ENCODE measurements at regions not wholly inside any gene's neighbourhood (a gene's known extent, or its start where the extent isn't known, plus 50 kb on each side); places are given as distances from the start of the nearest gene placed in this dataset.

GRCh38 chr18:39396168-39396567, 1830.6 kb upstream of the CELF4 start:
- Histone ChIP-seq H3K4me3 (ENCODE audit: low read length) (no peak overlapping the region), H3K27ac (ENCODE audit: low read length) (no peak overlapping the region), H3K9me3 (ENCODE audit: control insufficient read depth, low read length) (no peaks in the 10 kb centered on the region), H3K27me3 (ENCODE audit: control insufficient read depth, insufficient read depth) (no peaks in the 10 kb centered on the region), H3K4me1 (ENCODE audit: control insufficient read depth, insufficient read depth, low read length) (no peaks in the 10 kb centered on the region)
- intact Hi-C loops (cut with DNase I) = no loop called here
- ATAC-seq (no peak), DNase-seq (no peak)
- 97% methylated on average over 1 of the region's 1 CpG for WGBS

GRCh38 chr18:39389800-39390379, 1824.3 kb upstream of the CELF4 start:
- Histone ChIP-seq H3K27me3 (ENCODE audit: control insufficient read depth, insufficient read depth) (no peaks in the 10 kb centered on the region), H3K9me3 (ENCODE audit: control insufficient read depth, low read length) (no peaks in the 10 kb centered on the region), H3K4me3 (ENCODE audit: low read length) (no peak overlapping the region), H3K27ac (ENCODE audit: low read length) (no peak overlapping the region), H3K4me1 (ENCODE audit: control insufficient read depth, insufficient read depth, low read length) (no peaks in the 10 kb centered on the region)
- DNase-seq (peak in 1 of 3 donors; percentile 20), ATAC-seq (no peak)
- intact Hi-C loops (cut with DNase I) = no loop called here
- 68% methylated on average over 6 of the region's 6 CpGs for WGBS

- H3K27ac ChIP-seq (ENCODE audit: low read length) = no peak overlapping the region
- no peaks in the 10 kb centered on the region for H3K4me1 ChIP-seq (ENCODE audit: control insufficient read depth, insufficient read depth, low read length)
- ATAC-seq = no peak
- WGBS = 75% methylated on average over 9 of the region's 9 CpGs
- no peaks in the 10 kb centered on the region for H3K9me3 ChIP-seq (ENCODE audit: control insufficient read depth, low read length)
- no peak for DNase-seq
- intact Hi-C loops (cut with DNase I) = no loop called here
- no peak overlapping the region for H3K4me3 ChIP-seq (ENCODE audit: low read length)
- no peaks in the 10 kb centered on the region for H3K27me3 ChIP-seq (ENCODE audit: control insufficient read depth, insufficient read depth)
Observed at GRCh38 chr18:39380866-39381265, 1815.3 kb upstream of the CELF4 start.

- DNase-seq = no peak
- H3K4me1 ChIP-seq (ENCODE audit: control insufficient read depth, insufficient read depth, low read length) = no peaks in the 10 kb centered on the region
- no peak overlapping the region for H3K4me3 ChIP-seq (ENCODE audit: low read length)
- H3K9me3 ChIP-seq (ENCODE audit: control insufficient read depth, low read length) = no peaks in the 10 kb centered on the region
- no peaks in the 10 kb centered on the region for H3K27me3 ChIP-seq (ENCODE audit: control insufficient read depth, insufficient read depth)
- no peak overlapping the region for H3K27ac ChIP-seq (ENCODE audit: low read length)
- ATAC-seq = no peak
- intact Hi-C loops (cut with DNase I) = no loop called here
- WGBS = 80% methylated on average over 3 of the region's 3 CpGs
Observed at GRCh38 chr18:39380186-39380725, 1814.7 kb upstream of the CELF4 start.

- 62% methylated on average over 2 of the region's 2 CpGs for WGBS
- Histone ChIP-seq H3K9me3 (ENCODE audit: control insufficient read depth, low read length) (no peaks in the 10 kb centered on the region), H3K27ac (ENCODE audit: low read length) (no peak overlapping the region), H3K4me1 (ENCODE audit: control insufficient read depth, insufficient read depth, low read length) (no peaks in the 10 kb centered on the region), H3K4me3 (ENCODE audit: low read length) (no peak overlapping the region), H3K27me3 (ENCODE audit: control insufficient read depth, insufficient read depth) (no peaks in the 10 kb centered on the region)
- intact Hi-C loops (cut with DNase I) = no loop called here
- ATAC-seq = no peak
- DNase-seq = no peak
Observed at GRCh38 chr18:39375066-39375465, 1809.5 kb upstream of the CELF4 start.

- no peak overlapping the region for H3K27ac ChIP-seq (ENCODE audit: low read length)
- H3K4me3 ChIP-seq (ENCODE audit: low read length) = no peak overlapping the region
- no peaks in the 10 kb centered on the region for H3K9me3 ChIP-seq (ENCODE audit: control insufficient read depth, low read length)
- intact Hi-C loops (cut with DNase I) = no loop called here
- ATAC-seq = no peak
- H3K4me1 ChIP-seq (ENCODE audit: control insufficient read depth, insufficient read depth, low read length) = no peaks in the 10 kb centered on the region
- WGBS = 91% methylated on average over 1 of the region's 1 CpG
- no peaks in the 10 kb centered on the region for H3K27me3 ChIP-seq (ENCODE audit: control insufficient read depth, insufficient read depth)
- DNase-seq = no peak
Observed at GRCh38 chr18:39371996-39372395, 1806.4 kb upstream of the CELF4 start.

GRCh38 chr18:39366656-39367055, 1801.1 kb upstream of the CELF4 start:
- ATAC-seq = no peak
- Histone ChIP-seq H3K4me3 (ENCODE audit: low read length) (no peak overlapping the region), H3K27me3 (ENCODE audit: control insufficient read depth, insufficient read depth) (no peaks in the 10 kb centered on the region), H3K4me1 (ENCODE audit: control insufficient read depth, insufficient read depth, low read length) (no peaks in the 10 kb centered on the region), H3K9me3 (ENCODE audit: control insufficient read depth, low read length) (no peaks in the 10 kb centered on the region), H3K27ac (ENCODE audit: low read length) (no peak overlapping the region)
- 63% methylated on average over 1 of the region's 1 CpG for WGBS
- intact Hi-C loops (cut with DNase I) = no loop called here
- DNase-seq = no peak

GRCh38 chr18:39365836-39366485, 1800.4 kb upstream of the CELF4 start:
- WGBS = 68% methylated on average over 3 of the region's 3 CpGs

GRCh38 chr18:39360072-39360471, 1794.5 kb upstream of the CELF4 start:
- no peaks in the 10 kb centered on the region for H3K9me3 ChIP-seq (ENCODE audit: control insufficient read depth, low read length)
- DNase-seq (no peak), ATAC-seq (no peak)
- WGBS = 76% methylated on average over 2 of the region's 2 CpGs
- no peaks in the 10 kb centered on the region for H3K4me1 ChIP-seq (ENCODE audit: control insufficient read depth, insufficient read depth, low read length)
- H3K4me3 ChIP-seq (ENCODE audit: low read length) = no peak overlapping the region
- no peaks in the 10 kb centered on the region for H3K27me3 ChIP-seq (ENCODE audit: control insufficient read depth, insufficient read depth)
- H3K27ac ChIP-seq (ENCODE audit: low read length) = no peak overlapping the region
- intact Hi-C loops (cut with DNase I) = no loop called here

More at GRCh38 chr18:39365836-39366485, 1800.4 kb upstream of the CELF4 start:
- Histone ChIP-seq H3K4me1 (ENCODE audit: control insufficient read depth, insufficient read depth, low read length) (no peaks in the 10 kb centered on the region), H3K9me3 (ENCODE audit: control insufficient read depth, low read length) (no peaks in the 10 kb centered on the region), H3K27ac (ENCODE audit: low read length) (no peak overlapping the region), H3K27me3 (ENCODE audit: control insufficient read depth, insufficient read depth) (no peaks in the 10 kb centered on the region), H3K4me3 (ENCODE audit: low read length) (no peak overlapping the region)
- ATAC-seq (no peak), DNase-seq (no peak)
- intact Hi-C loops (cut with DNase I) = no loop called here

- no peak overlapping the region for H3K4me3 ChIP-seq (ENCODE audit: low read length)
- H3K4me1 ChIP-seq (ENCODE audit: control insufficient read depth, insufficient read depth, low read length) = no peaks in the 10 kb centered on the region
- H3K27ac ChIP-seq (ENCODE audit: low read length) = no peak overlapping the region
- H3K27me3 ChIP-seq (ENCODE audit: control insufficient read depth, insufficient read depth) = no peaks in the 10 kb centered on the region
- no peak for ATAC-seq
- 90% methylated on average over 4 of the region's 4 CpGs for WGBS
- intact Hi-C loops (cut with DNase I) = no loop called here
- no peaks in the 10 kb centered on the region for H3K9me3 ChIP-seq (ENCODE audit: control insufficient read depth, low read length)
- DNase-seq = no peak
Observed at GRCh38 chr18:39359636-39360035, 1794.0 kb upstream of the CELF4 start.

GRCh38 chr18:39350945-39351344, 1785.3 kb upstream of the CELF4 start:
- 84% methylated on average over 2 of the region's 2 CpGs for WGBS
- no peak overlapping the region for H3K4me3 ChIP-seq (ENCODE audit: low read length)
- DNase-seq = no peak
- no peaks in the 10 kb centered on the region for H3K9me3 ChIP-seq (ENCODE audit: control insufficient read depth, low read length)
- intact Hi-C loops (cut with DNase I) = no loop called here
- no peak overlapping the region for H3K27ac ChIP-seq (ENCODE audit: low read length)
- H3K27me3 ChIP-seq (ENCODE audit: control insufficient read depth, insufficient read depth) = no peaks in the 10 kb centered on the region
- ATAC-seq = no peak
- no peaks in the 10 kb centered on the region for H3K4me1 ChIP-seq (ENCODE audit: control insufficient read depth, insufficient read depth, low read length)
